Keratinocyte (primary cell): ENCODE measurements at regions not wholly inside any gene's neighbourhood (a gene's known extent, or its start where the extent isn't known, plus 50 kb on each side); places are given as distances from the start of the nearest gene placed in this dataset.

Source experiments
- DNase-seq: peaks from one replicate; pipeline ENCODE4 v3.0.0-alpha.2; 2011; ENCODE audit warnings: low read depth, missing footprints, low spot score
- FAIRE-seq: peaks from 2 replicates; lab custom pipeline; 2011; peaks lifted over from hg19 to GRCh38; lab: Jason Lieb, UNC
- H2AFZ ChIP-seq: 2 replicates; pipeline ENCODE4 v1.6.0; 2012; ENCODE audit warnings: low read length, control low read depth, inconsistent platforms; ENCODE audit not compliant: control insufficient read depth
- H3K27ac ChIP-seq: 2 replicates; pipeline ENCODE4 v1.5.1; 2011; ENCODE audit warnings: low read length; ENCODE audit not compliant: control insufficient read depth, insufficient read depth
- H3K27me3 ChIP-seq: 3 replicates; pipeline ENCODE4 v1.6.0; 2011; ENCODE audit warnings: low read length; ENCODE audit not compliant: control insufficient read depth, insufficient read depth; ENCODE audit errors: extremely low read depth
- H3K36me3 ChIP-seq, 2 experiments: 2 replicates in 1 of 2; 3 replicates in 1 of 2; pipeline ENCODE4 v1.5.1; 2011; ENCODE audit warnings: low read length in 2 of 2, mild to moderate bottlenecking in 1 of 2; ENCODE audit not compliant: control insufficient read depth in 2 of 2, insufficient read depth in 2 of 2; ENCODE audit errors: extremely low read depth in 1 of 2
- H3K4me1 ChIP-seq: 3 replicates; pipeline ENCODE4 v1.5.1; 2011; ENCODE audit warnings: low read length; ENCODE audit not compliant: control insufficient read depth, insufficient read depth; ENCODE audit errors: extremely low read depth
- H3K4me2 ChIP-seq: 3 replicates; pipeline ENCODE4 v1.6.0; 2011; ENCODE audit warnings: low read depth, low read length; ENCODE audit not compliant: control insufficient read depth, insufficient read depth; ENCODE audit errors: extremely low read depth
- H3K4me3 ChIP-seq, 3 experiments: fragments of 200-600 bp in 1 of 3; sonication (generic) in 1 of 3; 2 replicates in 2 of 3; 3 replicates in 1 of 3; pipeline ENCODE4 v1.5.1; 2011 to 2016; ENCODE audit warnings: low read length in 3 of 3, mild to moderate bottlenecking in 3 of 3, control low read depth in 2 of 3, inconsistent platforms in 1 of 3, low read depth in 1 of 3, mixed read lengths in 1 of 3, mixed run types in 1 of 3, moderate library complexity in 1 of 3; ENCODE audit not compliant: control insufficient read depth in 2 of 3, insufficient read depth in 2 of 3; ENCODE audit errors: extremely low read depth in 1 of 3
- H3K79me2 ChIP-seq: 2 replicates; pipeline ENCODE4 v1.6.0; 2012; ENCODE audit warnings: low read length; ENCODE audit not compliant: control insufficient read depth, insufficient read depth
- H3K9ac ChIP-seq: 3 replicates; pipeline ENCODE4 v1.6.0; 2011; ENCODE audit warnings: low read length; ENCODE audit not compliant: control insufficient read depth, insufficient read depth; ENCODE audit errors: extremely low read depth
- H3K9me1 ChIP-seq: 3 replicates; pipeline ENCODE4 v1.6.0; 2011; ENCODE audit warnings: low read length; ENCODE audit not compliant: control insufficient read depth, insufficient read depth; ENCODE audit errors: extremely low read depth
- H3K9me3 ChIP-seq: 2 replicates; pipeline ENCODE4 v1.5.1; 2012; ENCODE audit warnings: low read depth, low read length; ENCODE audit not compliant: control insufficient read depth
- H4K20me1 ChIP-seq: 3 replicates; pipeline ENCODE4 v1.6.0; 2011; ENCODE audit warnings: low read length; ENCODE audit not compliant: control insufficient read depth, insufficient read depth; ENCODE audit errors: extremely low read depth
- EZH2 ChIP-seq: IDR thresholded peaks from one replicate; pipeline ENCODE4 v1.6.1; 2012; ENCODE audit warnings: inconsistent platforms, mild to moderate bottlenecking, low read length, moderate library complexity
- dilution Hi-C: fragments of 300-500 bp; cut with MboI; formaldehyde crosslinking; loops from one replicate; pipeline ENCODE4 v1.7.0; 2020; ENCODE audit warnings: low sequenced_read_pairs; ENCODE audit not compliant: extremely low pct_ligation_motif_present
- TF ChIP-seq, protein P1 (sequence below), 3 experiments: IDR thresholded peaks in 1 of 3; conservative IDR thresholded peaks in 1 of 3; optimal IDR thresholded peaks in 1 of 3; 2 replicates in 2 of 3; 3 replicates in 1 of 3; pipeline versions ENCODE3 to v1.5.1; 2011; ENCODE audit warnings: low read length in 3 of 3, mild to moderate bottlenecking in 3 of 3, moderate library complexity in 2 of 3, control low read depth in 1 of 3, inconsistent platforms in 1 of 3; ENCODE audit not compliant: insufficient read depth in 2 of 3; ENCODE audit errors: extremely low read depth in 1 of 3

GRCh38 chr9:90956026-90956810 lies 154.6 kb downstream of the SYK start:
- DNase-seq = no peak
- dilution Hi-C loops = no loop called here
- Histone ChIP-seq H3K9me1 (no peaks in the 10 kb centered on the region), H3K9ac (no peak overlapping the region), H3K27ac (no peak overlapping the region), H4K20me1 (no peaks in the 10 kb centered on the region), H3K36me3 (no peaks in the 10 kb centered on the region), H3K4me3 (no peak overlapping the region), H3K9me3 (no peaks in the 10 kb centered on the region), H3K4me2 (no peak overlapping the region), H2AFZ (no peak overlapping the region), H3K27me3 (no peaks in the 10 kb centered on the region), H3K79me2 (no peaks in the 10 kb centered on the region), H3K4me1 (peaks cover 5% of the 10 kb centered on the region)
- FAIRE-seq = no peak
- TF ChIP-seq, protein P1, sequence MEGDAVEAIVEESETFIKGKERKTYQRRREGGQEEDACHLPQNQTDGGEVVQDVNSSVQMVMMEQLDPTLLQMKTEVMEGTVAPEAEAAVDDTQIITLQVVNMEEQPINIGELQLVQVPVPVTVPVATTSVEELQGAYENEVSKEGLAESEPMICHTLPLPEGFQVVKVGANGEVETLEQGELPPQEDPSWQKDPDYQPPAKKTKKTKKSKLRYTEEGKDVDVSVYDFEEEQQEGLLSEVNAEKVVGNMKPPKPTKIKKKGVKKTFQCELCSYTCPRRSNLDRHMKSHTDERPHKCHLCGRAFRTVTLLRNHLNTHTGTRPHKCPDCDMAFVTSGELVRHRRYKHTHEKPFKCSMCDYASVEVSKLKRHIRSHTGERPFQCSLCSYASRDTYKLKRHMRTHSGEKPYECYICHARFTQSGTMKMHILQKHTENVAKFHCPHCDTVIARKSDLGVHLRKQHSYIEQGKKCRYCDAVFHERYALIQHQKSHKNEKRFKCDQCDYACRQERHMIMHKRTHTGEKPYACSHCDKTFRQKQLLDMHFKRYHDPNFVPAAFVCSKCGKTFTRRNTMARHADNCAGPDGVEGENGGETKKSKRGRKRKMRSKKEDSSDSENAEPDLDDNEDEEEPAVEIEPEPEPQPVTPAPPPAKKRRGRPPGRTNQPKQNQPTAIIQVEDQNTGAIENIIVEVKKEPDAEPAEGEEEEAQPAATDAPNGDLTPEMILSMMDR (optimal IDR thresholded peaks at IDR 0.05 in 1 of 3, IDR thresholded peaks at IDR 0.05 in 1 of 3, conservative IDR thresholded peaks at IDR 0.05 in 1 of 3; ENCODE audit: extremely low read depth in 1 of 3, insufficient read depth in 2 of 3, low read length in 3 of 3) = no peak
- no peak for TF ChIP-seq EZH2

DNA sequence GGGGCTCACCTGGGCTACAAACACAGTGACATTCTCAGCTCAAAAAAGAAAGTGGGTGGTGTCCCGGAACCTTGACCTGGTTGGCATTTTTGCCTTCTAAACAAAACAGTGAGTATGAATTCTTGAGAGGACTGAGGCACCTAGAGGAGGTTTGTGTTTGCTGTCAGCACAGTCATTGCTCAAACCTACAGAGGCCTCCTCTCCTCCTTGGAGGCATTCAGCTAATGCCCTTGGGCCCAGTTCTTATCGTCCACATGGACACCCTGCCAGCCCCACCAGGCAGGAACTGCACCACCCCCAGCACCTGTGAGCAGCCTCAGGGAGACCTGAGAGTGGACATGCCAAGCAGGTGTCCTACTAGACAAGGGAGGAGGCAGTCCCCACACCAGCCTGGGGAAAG lies 156.7 kb downstream of the SYK start:
- no peaks in the 10 kb centered on the region for H3K79me2 ChIP-seq
- H3K9me1 ChIP-seq = no peaks in the 10 kb centered on the region
- FAIRE-seq (no peak), DNase-seq (no peak)
- no peaks in the 10 kb centered on the region for H3K9me3 ChIP-seq
- no peaks in the 10 kb centered on the region for H4K20me1 ChIP-seq
- H3K4me2 ChIP-seq = no peak overlapping the region
- no peaks in the 10 kb centered on the region for H3K36me3 ChIP-seq
- no peak overlapping the region for H3K9ac ChIP-seq
- H3K27me3 ChIP-seq = no peaks in the 10 kb centered on the region
- no peak overlapping the region for H3K4me3 ChIP-seq
- dilution Hi-C loops = no loop called here
- no peak overlapping the region for H2AFZ ChIP-seq
- no peak for TF ChIP-seq EZH2
- TF ChIP-seq, protein P1 (optimal IDR thresholded peaks at IDR 0.05 in 1 of 3, IDR thresholded peaks at IDR 0.05 in 1 of 3, conservative IDR thresholded peaks at IDR 0.05 in 1 of 3; ENCODE audit: extremely low read depth in 1 of 3, insufficient read depth in 2 of 3, low read length in 3 of 3) = no peak
- no peak overlapping the region for H3K27ac ChIP-seq
- H3K4me1 ChIP-seq = peaks cover 5% of the 10 kb centered on the region
